Osteoblast (primary cell): ENCODE measurements at regions not wholly inside any gene's neighbourhood (a gene's known extent, or its start where the extent isn't known, plus 50 kb on each side); places are given as distances from the start of the nearest gene placed in this dataset.
"Not testable (repeated sequence)": the region's sequence is repeated elsewhere in the genome, so short reads cannot be mapped to it uniquely, and the experiment has no call there.

Experiments
- DNase-seq: peaks from one replicate; pipeline ENCODE4 v3.0.0; 2011; ENCODE audit warnings: low spot score, mixed read lengths; ENCODE audit not compliant: insufficient read length; ENCODE audit errors: missing footprints
- H2AFZ ChIP-seq: 2 replicates; pipeline ENCODE4 v1.6.0; 2011; ENCODE audit warnings: mild to moderate bottlenecking, low read length
- H3K27ac ChIP-seq: 2 replicates; pipeline ENCODE4 v1.5.1; 2011; ENCODE audit warnings: mild to moderate bottlenecking, low read depth, low read length, moderate library complexity
- H3K27me3 ChIP-seq: 2 replicates; pipeline ENCODE4 v1.6.0; 2012; ENCODE audit warnings: mild to moderate bottlenecking, control low read depth, inconsistent platforms, low read length, moderate library complexity; ENCODE audit not compliant: insufficient read depth
- H3K36me3 ChIP-seq: 2 replicates; pipeline ENCODE4 v1.5.1; 2011; ENCODE audit warnings: mild to moderate bottlenecking, low read length, control low read depth, moderate library complexity; ENCODE audit not compliant: insufficient read depth
- H3K4me1 ChIP-seq: 2 replicates; pipeline ENCODE4 v1.5.1; 2011; ENCODE audit warnings: mild to moderate bottlenecking, low read length, control low read depth, moderate library complexity; ENCODE audit not compliant: insufficient read depth
- H3K4me2 ChIP-seq: 2 replicates; pipeline ENCODE4 v1.6.0; 2011; ENCODE audit warnings: mild to moderate bottlenecking, low read length; ENCODE audit not compliant: insufficient read depth
- H3K4me3 ChIP-seq: fragments of 200-600 bp; sonication (generic); 3 replicates; pipeline ENCODE4 v1.5.1; 2012; ENCODE audit warnings: mild to moderate bottlenecking, low read length, inconsistent platforms; ENCODE audit not compliant: insufficient read depth
- H3K79me2 ChIP-seq: 2 replicates; pipeline ENCODE4 v1.6.0; 2012; ENCODE audit warnings: mild to moderate bottlenecking, low read length, control low read depth, inconsistent platforms; ENCODE audit not compliant: insufficient read depth
- H3K9me3 ChIP-seq: 2 replicates; pipeline ENCODE4 v1.5.1; 2011; ENCODE audit warnings: low read depth, low read length, control low read depth
- H4K20me1 ChIP-seq: 2 replicates; pipeline ENCODE4 v1.6.0; 2012; ENCODE audit warnings: mild to moderate bottlenecking, low read length, control low read depth; ENCODE audit not compliant: insufficient read depth
- TF ChIP-seq, protein P1 (sequence below): IDR thresholded peaks from 2 replicates; pipeline ENCODE4 v1.5.1; 2011; ENCODE audit warnings: mild to moderate bottlenecking, low read depth, low read length, moderate library complexity; ENCODE audit errors: extremely low read depth

DNA sequence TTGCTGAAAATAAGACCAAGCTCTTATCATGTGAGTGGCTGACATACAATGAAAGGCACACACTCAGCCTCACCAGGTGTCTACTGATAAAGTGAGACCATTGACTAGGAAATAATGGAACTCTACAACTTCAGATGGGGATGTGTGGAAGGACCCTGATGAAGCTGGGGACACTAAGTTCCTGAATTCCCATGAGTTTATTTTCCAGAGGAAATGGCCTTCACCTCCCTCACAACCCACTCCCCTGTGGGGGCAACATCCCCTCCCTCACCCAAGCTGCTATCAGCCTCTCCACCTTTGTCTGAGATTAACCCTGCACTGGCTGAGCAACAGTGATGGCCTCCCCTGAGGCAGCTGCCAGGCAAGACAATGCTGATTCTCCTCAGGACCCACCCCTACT lies 55.2 kb upstream of the SMARCAD1 start:
- Histone ChIP-seq H3K9me3 (no peaks in the 10 kb centered on the region), H3K4me2 (no peak overlapping the region), H3K27me3 (no peaks in the 10 kb centered on the region), H3K4me1 (no peaks in the 10 kb centered on the region), H3K27ac (no peak overlapping the region), H3K4me3 (no peak overlapping the region), H3K79me2 (no peaks in the 10 kb centered on the region), H4K20me1 (no peaks in the 10 kb centered on the region), H3K36me3 (no peaks in the 10 kb centered on the region), H2AFZ (no peak overlapping the region)
- TF ChIP-seq, protein P1, sequence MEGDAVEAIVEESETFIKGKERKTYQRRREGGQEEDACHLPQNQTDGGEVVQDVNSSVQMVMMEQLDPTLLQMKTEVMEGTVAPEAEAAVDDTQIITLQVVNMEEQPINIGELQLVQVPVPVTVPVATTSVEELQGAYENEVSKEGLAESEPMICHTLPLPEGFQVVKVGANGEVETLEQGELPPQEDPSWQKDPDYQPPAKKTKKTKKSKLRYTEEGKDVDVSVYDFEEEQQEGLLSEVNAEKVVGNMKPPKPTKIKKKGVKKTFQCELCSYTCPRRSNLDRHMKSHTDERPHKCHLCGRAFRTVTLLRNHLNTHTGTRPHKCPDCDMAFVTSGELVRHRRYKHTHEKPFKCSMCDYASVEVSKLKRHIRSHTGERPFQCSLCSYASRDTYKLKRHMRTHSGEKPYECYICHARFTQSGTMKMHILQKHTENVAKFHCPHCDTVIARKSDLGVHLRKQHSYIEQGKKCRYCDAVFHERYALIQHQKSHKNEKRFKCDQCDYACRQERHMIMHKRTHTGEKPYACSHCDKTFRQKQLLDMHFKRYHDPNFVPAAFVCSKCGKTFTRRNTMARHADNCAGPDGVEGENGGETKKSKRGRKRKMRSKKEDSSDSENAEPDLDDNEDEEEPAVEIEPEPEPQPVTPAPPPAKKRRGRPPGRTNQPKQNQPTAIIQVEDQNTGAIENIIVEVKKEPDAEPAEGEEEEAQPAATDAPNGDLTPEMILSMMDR: no peak
- no peak for DNase-seq

GRCh38 chr4:94155404-94155803 lies 52.3 kb upstream of the SMARCAD1 start:
- DNase-seq, H3K27me3 ChIP-seq, H3K4me2 ChIP-seq, H4K20me1 ChIP-seq, H3K36me3 ChIP-seq, H2AFZ ChIP-seq, H3K27ac ChIP-seq, H3K9me3 ChIP-seq, H3K4me1 ChIP-seq, H3K79me2 ChIP-seq, H3K4me3 ChIP-seq: not testable (repeated sequence)

DNA sequence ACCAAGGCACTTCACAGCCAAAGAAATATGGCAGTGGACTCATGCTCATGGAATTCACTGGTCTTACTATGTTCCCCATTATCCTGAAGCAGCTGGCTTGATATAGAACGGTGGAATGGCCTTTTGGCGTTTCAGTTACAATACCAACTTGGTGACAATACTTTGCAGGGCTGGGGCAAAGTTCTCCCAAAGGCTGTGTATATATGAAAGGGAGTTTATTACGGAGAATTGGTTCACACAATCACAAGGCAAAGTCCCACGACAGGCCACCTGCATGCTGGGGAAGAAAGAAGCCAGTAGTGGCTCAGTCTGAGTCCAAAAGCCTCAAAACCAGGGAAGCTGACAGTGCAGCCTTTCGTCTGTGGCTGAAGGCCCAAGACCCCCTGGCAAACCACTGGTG lies 50.8 kb upstream of the SMARCAD1 start:
- no peak for DNase-seq
- Histone ChIP-seq H3K27me3 (no peaks in the 10 kb centered on the region), H4K20me1 (no peaks in the 10 kb centered on the region), H3K36me3 (no peaks in the 10 kb centered on the region), H3K79me2 (no peaks in the 10 kb centered on the region), H2AFZ (no peak overlapping the region), H3K9me3 (no peaks in the 10 kb centered on the region), H3K4me1 (no peaks in the 10 kb centered on the region), H3K4me2 (no peak overlapping the region), H3K4me3 (no peak overlapping the region), H3K27ac (no peak overlapping the region)
- TF ChIP-seq, protein P1: no peak
